Panc1 (cell line): ENCODE measurements at regions not wholly inside any gene's neighbourhood (a gene's known extent, or its start where the extent isn't known, plus 50 kb on each side); places are given as distances from the start of the nearest gene placed in this dataset.

Experiments
- ATAC-seq: fragments of 200-7000 bp; cut with Tn5 transposase; 2 replicates; pipeline ENCODE4 v1.9.1; 2020; ENCODE audit warnings: mild to moderate bottlenecking, moderate library complexity
- BruUV-seq: library from RNA; stranded (reverse); fragments of 400-500 nt; replicated peaks from 2 replicates; lab custom pipeline; 2021; lab: Mats Ljungman, UMichigan
- CTCF ChIA-PET: fragments of 300-600 bp; sonication (Branson Sonifier 250); formaldehyde crosslinking; loops from one replicate; lab custom pipeline; 2022; ENCODE audit warnings: antibody characterized with exemption; lab: Charles Lee
- POLR2A ChIA-PET: fragments of 300-600 bp; sonication (Branson Sonifier 250); formaldehyde crosslinking; loops from one replicate; lab custom pipeline; 2022; ENCODE audit warnings: antibody characterized with exemption; lab: Charles Lee
- DNase-seq: peaks from one replicate; pipeline ENCODE4 v3.0.0-alpha.2; 2010; ENCODE audit warnings: low read depth, low spot score
- H3K27ac ChIP-seq: 2 replicates; pipeline ENCODE4 v1.5.1; 2011; ENCODE audit warnings: mild to moderate bottlenecking, low read length, inconsistent platforms
- H3K27me3 ChIP-seq: fragments of 200-500 bp; sonication (Bioruptor generic); 2 replicates; pipeline ENCODE4 v1.6.0; 2014; ENCODE audit warnings: low read length, inconsistent platforms; ENCODE audit not compliant: control insufficient read depth, insufficient read depth
- H3K36me3 ChIP-seq: fragments of 200-500 bp; sonication (Bioruptor generic); 2 replicates; pipeline ENCODE4 v1.5.1; 2014; ENCODE audit warnings: inconsistent platforms, mild to moderate bottlenecking, low read length, moderate library complexity; ENCODE audit not compliant: control insufficient read depth, insufficient read depth
- H3K4me1 ChIP-seq: 2 replicates; pipeline ENCODE4 v1.5.1; 2011; ENCODE audit warnings: inconsistent platforms, mild to moderate bottlenecking, low read length, moderate library complexity; ENCODE audit not compliant: control insufficient read depth, insufficient read depth
- H3K4me3 ChIP-seq, 2 experiments: 2 replicates each; pipeline ENCODE4 v1.5.1; 2011 to 2012; ENCODE audit warnings: low read depth in 2 of 2, low read length in 2 of 2, mild to moderate bottlenecking in 2 of 2, inconsistent platforms in 1 of 2, moderate library complexity in 1 of 2
- H3K9me3 ChIP-seq: fragments of 200-500 bp; sonication (Bioruptor generic); 2 replicates; pipeline ENCODE4 v1.5.1; 2014; ENCODE audit warnings: low read depth, mild to moderate bottlenecking, inconsistent platforms, low read length, moderate library complexity; ENCODE audit not compliant: control insufficient read depth, insufficient read depth
- POLR2AphosphoS5 ChIP-seq: IDR thresholded peaks from 2 replicates; pipeline ENCODE4 v1.6.1; 2012; ENCODE audit warnings: mild to moderate bottlenecking, low read depth, low read length, moderate library complexity
- SIN3A ChIP-seq: IDR thresholded peaks from 2 replicates; pipeline ENCODE4 v1.6.1; 2012; ENCODE audit warnings: low read depth, mild to moderate bottlenecking, low read length, moderate library complexity, borderline replicate concordance; ENCODE audit not compliant: insufficient read depth
- TCF7L2 ChIP-seq: IDR thresholded peaks from 2 replicates; pipeline ENCODE4 v1.6.1; 2011; ENCODE audit warnings: mild to moderate bottlenecking, low read depth, low read length, inconsistent platforms
- in situ Hi-C: cut with HindIII; loops from 2 replicates; pipeline ENCODE4 v1.10.0; 2016; ENCODE audit warnings: low sequenced_read_pairs, low pct_unique_long_range_greater_than_20kb
- intact Hi-C: fragments of 100-400 bp; cut with micrococcal nuclease; formaldehyde crosslinking; loops from one replicate; pipeline ENCODE4 v1.10.0; 2022; ENCODE audit not compliant: unreplicated experiment
- TF ChIP-seq, protein P1 (sequence below), 2 experiments: IDR thresholded peaks; 2 replicates each; pipeline ENCODE4 v1.6.1; 2011 to 2012; ENCODE audit warnings: low read depth in 2 of 2, control low read depth in 1 of 2, low read length in 1 of 2, mild to moderate bottlenecking in 1 of 2, moderate library complexity in 1 of 2; ENCODE audit not compliant: insufficient read depth in 1 of 2
- TF ChIP-seq, protein P2 (sequence below): fragments of 450-650 bp; IDR thresholded peaks from 2 replicates; pipeline ENCODE4 v1.5.1; 2017; ENCODE audit warnings: mild to moderate bottlenecking

GRCh38 chr3:150150633-150151032 lies 179.9 kb upstream of the PFN2 start:
- DNase-seq, result no peak
- H3K4me3 ChIP-seq, result no peak overlapping the region
- H3K27me3 ChIP-seq, result no peaks in the 10 kb centered on the region
- no peaks in the 10 kb centered on the region for H3K4me1 ChIP-seq
- TF ChIP-seq TCF7L2 (no peak), POLR2AphosphoS5 (no peak), SIN3A (no peak)
- TF ChIP-seq, protein P1, sequence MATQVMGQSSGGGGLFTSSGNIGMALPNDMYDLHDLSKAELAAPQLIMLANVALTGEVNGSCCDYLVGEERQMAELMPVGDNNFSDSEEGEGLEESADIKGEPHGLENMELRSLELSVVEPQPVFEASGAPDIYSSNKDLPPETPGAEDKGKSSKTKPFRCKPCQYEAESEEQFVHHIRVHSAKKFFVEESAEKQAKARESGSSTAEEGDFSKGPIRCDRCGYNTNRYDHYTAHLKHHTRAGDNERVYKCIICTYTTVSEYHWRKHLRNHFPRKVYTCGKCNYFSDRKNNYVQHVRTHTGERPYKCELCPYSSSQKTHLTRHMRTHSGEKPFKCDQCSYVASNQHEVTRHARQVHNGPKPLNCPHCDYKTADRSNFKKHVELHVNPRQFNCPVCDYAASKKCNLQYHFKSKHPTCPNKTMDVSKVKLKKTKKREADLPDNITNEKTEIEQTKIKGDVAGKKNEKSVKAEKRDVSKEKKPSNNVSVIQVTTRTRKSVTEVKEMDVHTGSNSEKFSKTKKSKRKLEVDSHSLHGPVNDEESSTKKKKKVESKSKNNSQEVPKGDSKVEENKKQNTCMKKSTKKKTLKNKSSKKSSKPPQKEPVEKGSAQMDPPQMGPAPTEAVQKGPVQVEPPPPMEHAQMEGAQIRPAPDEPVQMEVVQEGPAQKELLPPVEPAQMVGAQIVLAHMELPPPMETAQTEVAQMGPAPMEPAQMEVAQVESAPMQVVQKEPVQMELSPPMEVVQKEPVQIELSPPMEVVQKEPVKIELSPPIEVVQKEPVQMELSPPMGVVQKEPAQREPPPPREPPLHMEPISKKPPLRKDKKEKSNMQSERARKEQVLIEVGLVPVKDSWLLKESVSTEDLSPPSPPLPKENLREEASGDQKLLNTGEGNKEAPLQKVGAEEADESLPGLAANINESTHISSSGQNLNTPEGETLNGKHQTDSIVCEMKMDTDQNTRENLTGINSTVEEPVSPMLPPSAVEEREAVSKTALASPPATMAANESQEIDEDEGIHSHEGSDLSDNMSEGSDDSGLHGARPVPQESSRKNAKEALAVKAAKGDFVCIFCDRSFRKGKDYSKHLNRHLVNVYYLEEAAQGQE (IDR thresholded peaks at IDR 0.05; ENCODE audit: insufficient read depth in 1 of 2, low read depth in 2 of 2, low read length in 1 of 2), result no peak
- TF ChIP-seq, protein P2, sequence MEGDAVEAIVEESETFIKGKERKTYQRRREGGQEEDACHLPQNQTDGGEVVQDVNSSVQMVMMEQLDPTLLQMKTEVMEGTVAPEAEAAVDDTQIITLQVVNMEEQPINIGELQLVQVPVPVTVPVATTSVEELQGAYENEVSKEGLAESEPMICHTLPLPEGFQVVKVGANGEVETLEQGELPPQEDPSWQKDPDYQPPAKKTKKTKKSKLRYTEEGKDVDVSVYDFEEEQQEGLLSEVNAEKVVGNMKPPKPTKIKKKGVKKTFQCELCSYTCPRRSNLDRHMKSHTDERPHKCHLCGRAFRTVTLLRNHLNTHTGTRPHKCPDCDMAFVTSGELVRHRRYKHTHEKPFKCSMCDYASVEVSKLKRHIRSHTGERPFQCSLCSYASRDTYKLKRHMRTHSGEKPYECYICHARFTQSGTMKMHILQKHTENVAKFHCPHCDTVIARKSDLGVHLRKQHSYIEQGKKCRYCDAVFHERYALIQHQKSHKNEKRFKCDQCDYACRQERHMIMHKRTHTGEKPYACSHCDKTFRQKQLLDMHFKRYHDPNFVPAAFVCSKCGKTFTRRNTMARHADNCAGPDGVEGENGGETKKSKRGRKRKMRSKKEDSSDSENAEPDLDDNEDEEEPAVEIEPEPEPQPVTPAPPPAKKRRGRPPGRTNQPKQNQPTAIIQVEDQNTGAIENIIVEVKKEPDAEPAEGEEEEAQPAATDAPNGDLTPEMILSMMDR, result no peak
- no peak overlapping the region for H3K27ac ChIP-seq
- no peak for ATAC-seq
- POLR2A ChIA-PET, result no interaction called here
- CTCF ChIA-PET, result interaction anchor here (1.3 kb wide), 1 partner anchor 34 kb away, joined by 4 read pairs; no protein-coding TSS in a partner anchor
- no peaks in the 10 kb centered on the region for H3K9me3 ChIP-seq
- intact Hi-C loops (no loop called here), in situ Hi-C loops (no loop called here)
- H3K36me3 ChIP-seq, result no peaks in the 10 kb centered on the region
- BruUV-seq, result no TSS peak

DNA sequence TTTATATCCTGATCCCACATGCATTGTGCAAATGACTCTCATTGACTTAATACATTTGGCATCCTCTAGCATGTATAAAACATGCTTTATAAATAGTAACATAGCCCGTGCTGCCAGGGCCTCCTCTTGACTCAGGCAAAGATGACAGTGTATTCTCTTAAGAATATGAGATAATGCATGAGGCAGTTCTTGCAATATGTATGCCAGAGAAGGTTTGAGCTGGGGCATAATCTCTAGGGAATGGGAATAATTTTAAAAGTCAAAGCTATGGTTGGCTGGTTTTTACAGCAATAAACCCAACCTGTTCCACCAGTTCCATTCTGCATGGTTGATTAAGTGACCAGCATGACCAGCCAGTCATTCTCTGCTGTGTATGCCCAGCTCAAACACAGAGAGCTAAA lies 179.0 kb upstream of the PFN2 start:
- Histone ChIP-seq H3K4me3 (no peak overlapping the region), H3K4me1 (no peaks in the 10 kb centered on the region), H3K36me3 (no peaks in the 10 kb centered on the region), H3K27me3 (no peaks in the 10 kb centered on the region), H3K9me3 (no peaks in the 10 kb centered on the region), H3K27ac (no peak overlapping the region)
- DNase-seq (no peak), ATAC-seq (no peak)
- no TSS peak for BruUV-seq
- POLR2A ChIA-PET, result no interaction called here
- TF ChIP-seq, protein P1 (IDR thresholded peaks at IDR 0.05; ENCODE audit: insufficient read depth in 1 of 2, low read depth in 2 of 2, low read length in 1 of 2), result no peak
- no peak for TF ChIP-seq TCF7L2
- no peak for TF ChIP-seq SIN3A
- TF ChIP-seq POLR2AphosphoS5, result no peak
- TF ChIP-seq, protein P2, result no peak
- intact Hi-C loops (no loop called here), in situ Hi-C loops (no loop called here)
- CTCF ChIA-PET, result interaction anchor here (1.3 kb wide), 1 partner anchor 35 kb away, joined by 4 read pairs; no protein-coding TSS in a partner anchor
